ENCODE measurements at regions not wholly inside any gene's neighbourhood (a gene's known extent, or its start where the extent isn't known, plus 50 kb on each side); places are given as distances from the start of the nearest gene placed in this dataset.

GRCh38 chr16:85279402-85279801, 167.1 kb upstream of the CIBAR2 start:
- TF ChIP-seq REST (IDR thresholded peaks at IDR 0.05; ENCODE audit: low read depth, low read length) (no peak), EP300 (IDR thresholded peaks at IDR 0.05; ENCODE audit: borderline replicate concordance in 1 of 2, low read depth in 1 of 2, low read length in 1 of 2) (no peak)
